H1 (cell line): ENCODE measurements at regions not wholly inside any gene's neighbourhood (a gene's known extent, or its start where the extent isn't known, plus 50 kb on each side); places are given as distances from the start of the nearest gene placed in this dataset.

Experiments
- ASH2L ChIP-seq: fragments of 200-600, 300-600 bp; sonication (generic); IDR thresholded peaks from one replicate; pipeline ENCODE4 v1.7.1; 2017; ENCODE audit warnings: low read length
- ATF2 ChIP-seq: IDR thresholded peaks from 2 replicates; pipeline ENCODE4 v1.6.1; 2012; ENCODE audit warnings: low read length, inconsistent platforms
- CHD7 ChIP-seq: fragments of 300-600 bp; sonication (generic); IDR thresholded peaks from 2 replicates; pipeline ENCODE4 v1.7.1; 2012; ENCODE audit warnings: low read length, moderate library complexity, mild to moderate bottlenecking, inconsistent platforms; ENCODE audit not compliant: insufficient replicate concordance

- TF ChIP-seq CHD7 = no peak
- TF ChIP-seq ASH2L = no peak
- TF ChIP-seq ATF2 = no peak
These were observed 781.9 kb downstream of the VRK1 start (continued) for GRCh38 chr14:97578982-97579548.
